ENCODE measurements at regions not wholly inside any gene's neighbourhood (a gene's known extent, or its start where the extent isn't known, plus 50 kb on each side); places are given as distances from the start of the nearest gene placed in this dataset.

DNA sequence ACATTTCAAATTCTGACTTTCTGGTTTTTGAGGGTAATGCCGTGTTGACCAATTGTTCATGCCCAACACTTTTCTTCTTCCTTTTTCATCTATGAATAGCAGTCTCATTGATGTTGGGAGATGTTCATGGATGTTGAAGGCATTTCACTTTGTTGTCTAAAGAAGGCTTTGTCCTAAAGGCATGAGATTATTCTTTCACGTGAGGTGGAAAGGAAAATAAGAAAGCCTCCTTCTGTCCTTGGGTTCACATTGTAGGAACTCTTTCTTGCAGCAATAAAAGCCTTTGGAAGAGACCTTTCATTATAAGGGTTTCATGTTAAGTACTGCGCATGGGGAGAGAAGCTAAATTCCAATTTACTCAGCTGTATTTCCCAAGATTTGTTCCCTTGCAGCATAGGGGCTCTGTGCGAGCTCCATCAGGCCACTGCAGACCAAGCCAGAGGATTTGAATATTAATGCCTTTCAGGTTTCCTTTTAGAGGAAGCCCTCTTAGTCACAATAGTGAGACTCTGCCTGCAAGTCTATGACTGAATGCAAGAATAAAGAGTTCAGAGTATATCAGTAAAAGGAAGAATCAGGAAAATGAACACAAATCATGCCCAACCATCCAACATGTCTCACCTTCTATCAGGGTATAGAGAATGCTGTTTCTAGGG, 274.6 kb downstream of the TMEM38B start:
- Mint-ChIP-seq H3K27ac (no peak overlapping the region), H3K4me1 (ENCODE audit: low read depth) (no peaks in the 10 kb centered on the region), H3K4me3 (no peak overlapping the region), H3K9me3 (ENCODE audit: low read depth) (no peaks in the 10 kb centered on the region), H3K36me3 (no peaks in the 10 kb centered on the region), H3K27me3 (no peaks in the 10 kb centered on the region)

DNA sequence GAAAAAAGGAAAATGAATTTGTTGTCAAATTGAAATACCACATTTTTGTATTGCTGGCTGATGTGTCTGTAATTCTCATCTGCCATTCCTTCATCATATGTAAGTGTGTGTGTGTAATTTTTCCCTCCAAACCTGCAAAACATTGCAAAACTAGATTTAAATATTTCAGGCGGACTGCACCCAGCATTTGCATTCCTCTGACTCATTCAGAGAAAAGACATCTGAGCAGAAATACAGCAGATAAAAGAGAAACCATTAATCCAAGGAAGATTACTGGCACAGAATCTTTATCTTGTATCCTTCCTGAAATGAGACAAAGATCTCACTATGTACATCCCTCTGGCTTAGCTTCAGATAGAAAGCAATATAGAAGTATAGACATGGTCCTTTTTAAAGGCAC, 275.3 kb downstream of the TMEM38B start:
- Mint-ChIP-seq H3K4me3 (no peak overlapping the region), H3K27me3 (no peaks in the 10 kb centered on the region), H3K9me3 (ENCODE audit: low read depth) (no peaks in the 10 kb centered on the region), H3K36me3 (no peaks in the 10 kb centered on the region), H3K4me1 (ENCODE audit: low read depth) (no peaks in the 10 kb centered on the region), H3K27ac (no peak overlapping the region)

DNA sequence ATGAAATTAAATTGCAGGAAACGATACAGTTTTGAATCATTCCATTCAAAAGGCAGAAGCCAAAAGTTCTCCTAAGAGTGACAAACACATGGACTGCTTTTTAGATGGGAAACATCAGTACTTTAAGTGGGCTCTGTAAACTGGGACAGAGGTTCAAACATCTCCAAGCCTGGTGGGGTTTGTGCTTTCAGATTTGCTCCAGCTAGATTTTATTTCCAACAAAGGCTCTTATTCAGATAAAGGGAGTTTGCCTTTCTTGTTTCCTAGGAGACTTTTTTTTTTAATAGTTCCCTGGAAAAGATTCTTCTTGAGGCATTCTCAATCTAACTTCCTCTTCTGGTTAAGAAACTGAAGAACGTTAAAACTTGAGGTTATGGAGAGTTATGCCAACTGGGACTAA, 277.6 kb downstream of the TMEM38B start:
- H3K27ac Mint-ChIP-seq: no peak overlapping the region
- H3K27me3 Mint-ChIP-seq: no peaks in the 10 kb centered on the region
- H3K36me3 Mint-ChIP-seq: no peaks in the 10 kb centered on the region
- no peaks in the 10 kb centered on the region for H3K9me3 Mint-ChIP-seq (ENCODE audit: low read depth)
- no peak overlapping the region for H3K4me3 Mint-ChIP-seq
- no peaks in the 10 kb centered on the region for H3K4me1 Mint-ChIP-seq (ENCODE audit: low read depth)

DNA sequence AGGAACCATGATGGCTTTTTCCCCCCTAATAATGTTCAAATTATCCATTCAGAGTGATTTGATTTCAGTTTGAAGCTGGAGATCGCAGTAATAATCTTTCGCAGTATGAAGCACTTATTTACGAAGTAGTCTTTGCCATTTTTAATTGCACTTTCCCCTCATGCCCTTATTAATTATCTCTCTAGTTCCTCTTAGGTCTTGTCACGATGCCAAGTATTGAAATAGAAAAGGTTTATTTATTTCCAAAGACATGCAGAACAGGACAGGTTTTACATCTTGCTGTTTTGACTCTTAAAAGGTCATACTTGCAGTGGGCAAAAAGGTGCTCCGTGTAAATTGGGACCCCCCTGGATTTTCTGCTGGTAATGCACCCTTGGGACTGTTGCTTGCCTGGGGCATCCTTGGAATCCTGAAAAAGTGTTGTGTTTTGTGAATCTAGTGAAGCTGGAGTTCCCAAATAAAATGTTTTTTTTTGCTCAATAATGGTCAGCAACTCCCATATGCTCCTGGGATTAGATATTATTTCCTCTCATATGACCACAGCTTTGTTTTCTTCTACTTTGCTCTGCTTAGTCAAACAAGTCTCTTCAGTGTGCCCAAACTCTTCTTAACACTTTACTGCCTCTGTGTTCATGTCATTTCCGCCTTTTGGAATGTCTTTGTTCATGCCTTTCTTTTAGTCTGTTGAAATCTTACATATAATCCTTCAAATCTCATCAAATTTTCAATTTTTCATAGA, 278.3 kb downstream of the TMEM38B start:
- Mint-ChIP-seq H3K9me3 (ENCODE audit: low read depth) (no peaks in the 10 kb centered on the region), H3K36me3 (no peaks in the 10 kb centered on the region), H3K27ac (no peak overlapping the region), H3K27me3 (no peaks in the 10 kb centered on the region), H3K4me1 (ENCODE audit: low read depth) (no peaks in the 10 kb centered on the region), H3K4me3 (no peak overlapping the region)

DNA sequence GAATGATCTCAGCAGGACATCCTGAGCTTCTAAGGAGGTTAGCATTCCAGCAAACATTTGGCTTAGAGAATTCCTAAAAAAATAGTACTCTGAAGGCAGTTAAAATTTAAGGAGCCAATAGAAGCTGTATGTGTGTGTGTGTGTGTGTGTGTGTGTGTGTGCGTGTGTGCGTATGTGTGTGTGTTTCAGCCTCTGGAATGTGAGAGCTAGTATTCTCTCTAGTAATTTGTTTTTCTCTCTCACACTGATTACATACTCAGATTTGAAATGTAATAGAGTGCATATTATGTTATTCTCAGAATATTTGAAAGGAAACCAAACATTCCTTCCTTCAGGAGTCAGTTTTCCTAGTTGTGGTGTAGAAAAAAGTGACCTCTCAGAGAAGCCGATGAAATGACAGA, 279.6 kb downstream of the TMEM38B start:
- no peaks in the 10 kb centered on the region for H3K36me3 Mint-ChIP-seq
- no peaks in the 10 kb centered on the region for H3K27me3 Mint-ChIP-seq
- no peak overlapping the region for H3K27ac Mint-ChIP-seq
- no peaks in the 10 kb centered on the region for H3K9me3 Mint-ChIP-seq (ENCODE audit: low read depth)
- H3K4me3 Mint-ChIP-seq: no peak overlapping the region
- H3K4me1 Mint-ChIP-seq (ENCODE audit: low read depth): no peaks in the 10 kb centered on the region

DNA sequence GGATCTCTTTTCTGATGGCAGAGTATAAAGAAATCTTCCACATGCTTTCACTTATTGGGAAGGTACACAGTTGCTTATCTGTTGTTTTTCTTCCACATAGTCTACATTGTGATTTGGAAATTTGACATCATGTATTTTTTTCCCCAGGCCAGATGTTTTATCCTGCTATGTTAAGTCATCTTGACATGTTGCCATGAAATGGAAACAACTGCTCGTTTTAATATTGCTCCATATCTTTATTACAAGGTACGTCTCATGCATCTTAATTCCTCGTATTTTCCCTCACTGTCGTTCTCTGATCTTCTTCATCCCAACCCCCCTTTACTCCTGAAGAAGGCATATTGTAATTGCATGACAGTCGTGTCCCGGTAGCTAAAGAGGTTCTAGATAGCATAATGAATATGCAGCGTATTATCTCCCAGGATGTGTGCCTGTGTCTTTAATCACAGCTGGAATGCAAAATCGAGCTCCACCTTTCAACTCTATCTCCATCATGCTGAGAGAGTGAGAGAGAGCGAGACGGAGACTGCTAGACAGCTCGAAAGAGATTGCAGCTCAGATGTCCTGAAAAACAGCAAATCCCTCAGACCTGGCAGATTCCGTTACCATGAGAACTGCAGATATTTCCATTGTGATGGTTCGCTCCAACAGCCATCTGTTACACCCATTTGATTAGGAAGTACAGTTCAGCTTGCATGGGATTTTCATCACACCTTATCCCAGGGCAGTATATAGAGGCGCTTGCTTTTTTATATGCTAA, 281.7 kb downstream of the TMEM38B start:
- Mint-ChIP-seq H3K4me3 (no peak overlapping the region), H3K9me3 (ENCODE audit: low read depth) (no peaks in the 10 kb centered on the region), H3K4me1 (ENCODE audit: low read depth) (no peaks in the 10 kb centered on the region), H3K27ac (no peak overlapping the region), H3K27me3 (no peaks in the 10 kb centered on the region), H3K36me3 (no peaks in the 10 kb centered on the region)

DNA sequence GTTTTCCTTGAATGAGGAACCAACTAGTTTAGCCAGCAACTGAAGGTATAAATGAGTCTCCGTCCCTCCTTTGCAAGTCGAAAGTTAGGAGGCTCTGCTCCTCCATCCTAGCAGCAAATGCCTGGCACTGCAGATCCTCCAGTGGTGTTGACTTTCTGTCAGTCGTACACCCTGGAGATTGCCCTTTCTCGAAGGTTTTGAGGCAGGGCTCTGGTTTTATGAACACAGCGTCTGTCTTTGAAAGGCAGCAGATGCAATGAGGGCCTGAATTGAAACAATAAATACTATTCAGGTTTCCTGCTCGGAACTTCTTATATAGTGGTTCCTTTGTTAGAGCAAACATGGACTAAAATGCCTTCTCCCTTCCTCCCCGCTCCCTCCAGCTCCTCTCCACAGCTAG, 284.0 kb downstream of the TMEM38B start:
- Mint-ChIP-seq H3K27me3 (no peaks in the 10 kb centered on the region), H3K27ac (no peak overlapping the region), H3K9me3 (ENCODE audit: low read depth) (no peaks in the 10 kb centered on the region), H3K4me3 (no peak overlapping the region), H3K36me3 (no peaks in the 10 kb centered on the region), H3K4me1 (ENCODE audit: low read depth) (no peaks in the 10 kb centered on the region)

DNA sequence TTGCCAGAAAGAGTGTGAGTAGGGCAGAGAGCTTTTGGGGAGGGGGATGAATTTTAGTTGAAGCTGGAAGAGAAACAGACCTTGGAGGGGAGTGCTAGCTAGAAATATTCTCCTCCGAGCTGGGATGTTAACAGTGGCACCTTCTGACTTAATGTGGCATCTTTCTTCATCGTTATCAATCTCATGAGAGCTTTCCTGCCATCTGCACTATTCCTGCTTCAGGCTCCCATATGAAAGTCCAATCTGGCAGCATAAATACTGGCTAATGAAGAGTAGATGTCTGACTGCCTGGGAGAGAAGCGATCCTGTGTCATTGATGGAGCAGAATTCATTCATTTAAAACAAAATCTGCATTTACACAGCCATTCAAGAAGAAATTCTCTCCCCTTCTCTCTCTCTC, 284.5 kb downstream of the TMEM38B start:
- Mint-ChIP-seq H3K4me3 (no peak overlapping the region), H3K36me3 (no peaks in the 10 kb centered on the region), H3K27me3 (no peaks in the 10 kb centered on the region), H3K9me3 (ENCODE audit: low read depth) (no peaks in the 10 kb centered on the region), H3K4me1 (ENCODE audit: low read depth) (no peaks in the 10 kb centered on the region), H3K27ac (no peak overlapping the region)

DNA sequence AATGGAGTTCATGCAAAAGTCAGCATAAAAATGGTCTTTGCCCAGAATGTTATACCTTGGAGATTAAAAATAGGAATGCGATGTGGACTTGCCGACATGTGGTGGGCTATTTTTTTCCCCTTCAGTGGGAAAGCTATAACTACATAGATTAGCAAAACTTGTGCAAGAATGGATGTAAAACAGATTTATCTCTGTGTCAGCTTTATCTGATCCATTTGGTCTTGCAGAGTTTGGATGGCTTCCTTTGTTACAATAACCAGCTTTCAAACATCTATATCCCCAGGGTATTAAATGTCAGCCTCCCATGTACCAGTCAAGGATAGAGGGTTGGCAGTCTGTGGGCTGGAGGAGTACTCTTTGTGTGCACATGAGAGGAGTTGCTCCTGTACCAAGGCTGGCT, 284.9 kb downstream of the TMEM38B start:
- Mint-ChIP-seq H3K36me3 (no peaks in the 10 kb centered on the region), H3K4me1 (ENCODE audit: low read depth) (no peaks in the 10 kb centered on the region), H3K27ac (no peak overlapping the region), H3K9me3 (ENCODE audit: low read depth) (no peaks in the 10 kb centered on the region), H3K27me3 (no peaks in the 10 kb centered on the region), H3K4me3 (no peak overlapping the region)

DNA sequence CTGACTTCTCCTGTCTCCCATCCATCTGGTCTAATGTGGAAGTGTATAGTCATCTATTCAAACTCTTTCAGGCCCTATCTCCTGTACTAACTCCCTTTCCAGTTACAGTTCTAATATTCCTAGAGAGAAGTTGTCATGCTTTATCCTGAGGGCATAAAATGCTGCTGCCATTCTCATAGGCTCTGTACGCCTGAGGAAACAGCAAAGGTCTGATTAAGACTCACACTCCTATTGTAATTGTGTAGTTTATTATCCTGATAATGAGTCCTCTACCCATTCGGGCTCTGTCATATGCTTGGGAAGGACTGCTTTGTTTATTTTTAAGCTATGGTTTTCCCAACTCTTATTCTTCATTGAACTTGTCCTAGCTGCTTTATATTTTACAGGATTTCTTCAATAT, 290.4 kb downstream of the TMEM38B start:
- Mint-ChIP-seq H3K4me1 (ENCODE audit: low read depth) (no peaks in the 10 kb centered on the region), H3K4me3 (no peak overlapping the region), H3K27me3 (peaks cover 1% of the 10 kb centered on the region), H3K36me3 (no peaks in the 10 kb centered on the region), H3K9me3 (ENCODE audit: low read depth) (no peaks in the 10 kb centered on the region), H3K27ac (no peak overlapping the region)

DNA sequence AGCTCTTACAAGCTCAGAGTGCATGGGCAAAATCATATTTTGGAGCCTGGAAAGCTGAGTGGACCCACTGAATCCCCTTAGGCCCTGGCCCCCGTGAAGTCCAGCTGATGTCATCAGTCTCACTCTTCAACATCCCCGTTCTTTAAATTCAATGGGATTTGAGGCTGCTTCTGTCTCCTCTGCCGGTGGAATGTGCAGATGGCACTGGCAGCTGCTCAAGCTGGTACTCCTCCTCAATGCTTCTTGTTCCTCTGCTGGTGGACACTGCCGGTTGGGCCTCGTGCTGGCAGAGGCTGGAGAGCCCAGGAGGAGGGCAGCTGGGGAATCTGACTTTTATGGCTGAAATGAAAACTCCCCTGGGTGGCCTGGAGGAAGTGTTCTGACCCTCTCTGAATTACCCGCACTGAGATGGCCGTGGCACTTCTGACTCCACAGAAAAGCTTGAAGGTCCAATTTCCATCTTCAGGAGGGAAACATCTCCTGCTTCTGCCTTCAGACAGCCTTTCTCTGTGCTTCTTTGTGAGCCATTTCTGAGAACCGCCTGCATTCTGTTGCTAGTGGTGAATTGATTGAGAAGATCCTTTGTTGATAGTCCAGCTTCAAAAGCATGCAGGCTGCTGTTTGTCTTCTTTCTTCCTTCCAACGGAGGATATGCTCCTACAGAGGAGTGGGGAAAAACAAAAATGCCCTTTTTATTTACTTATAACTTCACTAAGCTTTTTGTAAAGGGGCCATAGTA, 298.9 kb downstream of the TMEM38B start:
- no peak overlapping the region for H3K4me3 Mint-ChIP-seq
- no peaks in the 10 kb centered on the region for H3K27me3 Mint-ChIP-seq
- H3K36me3 Mint-ChIP-seq: no peaks in the 10 kb centered on the region
- H3K9me3 Mint-ChIP-seq (ENCODE audit: low read depth): no peaks in the 10 kb centered on the region
- H3K27ac Mint-ChIP-seq: no peak overlapping the region
- no peaks in the 10 kb centered on the region for H3K4me1 Mint-ChIP-seq (ENCODE audit: low read depth)

DNA sequence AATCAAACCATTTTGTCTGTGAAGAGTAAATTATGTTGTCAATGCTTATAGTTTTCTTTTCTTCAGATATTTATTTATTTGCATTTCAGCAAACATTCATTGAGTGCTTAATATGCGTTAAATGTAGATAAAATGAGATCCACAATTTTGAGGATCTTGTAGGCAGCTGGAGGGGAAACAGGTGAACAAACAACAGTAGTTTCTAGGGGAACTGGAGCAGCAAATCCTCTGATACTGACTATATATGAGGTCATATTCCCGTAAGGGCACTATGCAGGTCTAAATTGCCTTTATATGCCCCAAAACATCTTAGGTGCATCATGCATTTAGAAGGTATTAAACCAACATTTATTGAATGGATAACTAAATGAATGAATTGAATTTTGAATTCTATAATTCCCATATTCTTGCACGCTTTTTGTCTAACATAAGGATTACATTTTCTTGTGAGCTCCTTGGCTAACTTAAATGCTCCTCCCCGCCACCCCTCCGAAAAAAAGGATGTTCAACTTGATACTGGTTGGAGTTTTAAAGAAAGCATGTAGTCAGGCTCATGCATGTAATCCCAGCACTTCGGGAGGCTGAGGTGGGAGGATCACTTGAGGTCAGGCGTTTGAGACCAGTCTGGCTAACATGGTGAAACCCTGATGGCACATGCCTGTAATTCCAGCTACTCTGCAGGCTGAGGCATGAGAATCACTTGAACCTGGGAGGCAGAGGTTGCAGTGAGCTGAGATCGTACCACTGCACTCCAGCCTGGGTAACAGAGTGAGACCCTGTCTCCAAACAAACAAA, 299.8 kb downstream of the TMEM38B start:
- Mint-ChIP-seq H3K9me3 (ENCODE audit: low read depth) (no peaks in the 10 kb centered on the region), H3K4me3 (no peak overlapping the region), H3K27ac (no peak overlapping the region), H3K36me3 (no peaks in the 10 kb centered on the region), H3K4me1 (ENCODE audit: low read depth) (no peaks in the 10 kb centered on the region), H3K27me3 (no peaks in the 10 kb centered on the region)

DNA sequence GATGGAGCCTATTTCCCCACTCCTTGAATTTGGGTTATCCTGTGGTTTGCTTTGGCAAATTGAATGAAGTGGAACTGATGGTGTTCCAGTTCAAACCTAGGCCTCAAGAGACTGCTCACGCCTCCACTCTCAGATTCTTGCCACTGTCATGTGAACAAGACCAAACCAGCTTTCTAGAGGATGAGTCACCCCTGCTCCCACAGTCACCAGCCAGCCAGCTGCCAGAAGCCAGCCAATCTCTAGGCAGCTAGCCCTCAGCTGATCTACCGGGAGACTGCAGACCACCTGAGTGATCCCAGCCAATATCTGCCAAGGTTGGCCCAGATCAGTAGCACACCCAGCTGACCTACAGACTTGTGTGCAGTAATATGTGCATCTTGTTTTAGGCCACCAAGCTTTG, 300.6 kb downstream of the TMEM38B start:
- Mint-ChIP-seq H3K27me3 (no peaks in the 10 kb centered on the region), H3K4me1 (ENCODE audit: low read depth) (no peaks in the 10 kb centered on the region), H3K36me3 (no peaks in the 10 kb centered on the region), H3K4me3 (no peak overlapping the region), H3K9me3 (ENCODE audit: low read depth) (no peaks in the 10 kb centered on the region), H3K27ac (no peak overlapping the region)

DNA sequence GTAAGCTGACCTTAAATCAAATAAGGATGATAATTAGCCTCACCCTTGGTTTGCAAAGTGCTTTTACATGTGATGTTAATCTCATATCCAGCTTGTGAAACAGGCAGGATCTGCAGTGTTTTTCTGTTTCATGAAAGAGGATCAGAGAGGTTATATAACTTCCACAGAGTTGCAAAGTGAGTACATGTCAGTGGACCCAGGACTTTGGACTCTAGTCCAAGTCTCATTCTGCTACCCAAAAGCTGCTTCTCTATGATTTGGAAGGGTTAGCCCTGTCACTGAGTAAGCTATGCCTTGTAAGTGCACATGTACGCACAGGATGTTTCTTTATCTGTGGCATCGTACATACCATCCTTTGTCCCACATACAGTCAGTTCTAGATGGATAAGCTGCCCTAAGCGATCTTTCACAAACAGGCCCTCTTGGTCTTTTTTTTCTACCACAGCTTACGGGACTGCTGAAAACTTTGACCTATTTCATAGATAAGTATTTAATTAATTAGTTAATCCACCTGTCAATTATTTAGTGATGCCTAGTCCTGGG, 322.9 kb downstream of the TMEM38B start:
- Mint-ChIP-seq H3K27me3 (no peaks in the 10 kb centered on the region), H3K9me3 (ENCODE audit: low read depth) (no peaks in the 10 kb centered on the region), H3K36me3 (no peaks in the 10 kb centered on the region), H3K4me3 (no peak overlapping the region), H3K27ac (no peak overlapping the region), H3K4me1 (ENCODE audit: low read depth) (no peaks in the 10 kb centered on the region)

Data from activated naive CD8-positive, alpha-beta T cell (primary cell).